Fibroblast of the aortic adventitia (primary cell): ENCODE measurements at regions not wholly inside any gene's neighbourhood (a gene's known extent, or its start where the extent isn't known, plus 50 kb on each side); places are given as distances from the start of the nearest gene placed in this dataset.

ENCODE experiments used
- DNase-seq: peaks from one replicate; pipeline ENCODE4 v3.0.0-alpha.2; 2010; ENCODE audit warnings: low read depth
- H3K4me3 ChIP-seq: 2 replicates; pipeline ENCODE4 v1.5.1; 2011; ENCODE audit warnings: low read depth, mild to moderate bottlenecking, control low read depth, low read length, moderate library complexity
- TF ChIP-seq, protein P1 (sequence below): IDR thresholded peaks from 2 replicates; pipeline ENCODE4 v1.5.1; 2011; ENCODE audit warnings: mild to moderate bottlenecking, low read length, control low read depth, inconsistent platforms; ENCODE audit not compliant: insufficient read depth

DNA sequence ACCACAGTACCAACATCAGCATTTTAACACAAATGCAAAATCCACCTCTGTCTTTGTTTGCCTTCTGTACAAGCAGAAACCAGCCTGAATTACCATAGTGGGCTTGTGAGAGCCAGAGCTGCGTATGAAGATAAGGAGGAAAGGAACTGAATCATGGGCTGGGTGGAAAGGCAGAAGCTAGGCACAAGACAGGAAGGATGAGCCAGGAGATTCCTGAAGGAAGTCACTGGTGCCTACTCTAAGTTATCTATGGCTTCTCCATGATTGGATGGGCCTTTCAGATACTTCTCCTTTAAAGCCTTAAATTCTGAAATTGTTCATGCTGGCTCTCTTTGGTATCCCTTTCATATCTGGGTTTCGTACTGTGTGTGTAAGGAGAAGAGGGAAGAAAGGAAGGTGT, 140.6 kb downstream of the LCA5 start:
- no peak for DNase-seq
- TF ChIP-seq, protein P1, sequence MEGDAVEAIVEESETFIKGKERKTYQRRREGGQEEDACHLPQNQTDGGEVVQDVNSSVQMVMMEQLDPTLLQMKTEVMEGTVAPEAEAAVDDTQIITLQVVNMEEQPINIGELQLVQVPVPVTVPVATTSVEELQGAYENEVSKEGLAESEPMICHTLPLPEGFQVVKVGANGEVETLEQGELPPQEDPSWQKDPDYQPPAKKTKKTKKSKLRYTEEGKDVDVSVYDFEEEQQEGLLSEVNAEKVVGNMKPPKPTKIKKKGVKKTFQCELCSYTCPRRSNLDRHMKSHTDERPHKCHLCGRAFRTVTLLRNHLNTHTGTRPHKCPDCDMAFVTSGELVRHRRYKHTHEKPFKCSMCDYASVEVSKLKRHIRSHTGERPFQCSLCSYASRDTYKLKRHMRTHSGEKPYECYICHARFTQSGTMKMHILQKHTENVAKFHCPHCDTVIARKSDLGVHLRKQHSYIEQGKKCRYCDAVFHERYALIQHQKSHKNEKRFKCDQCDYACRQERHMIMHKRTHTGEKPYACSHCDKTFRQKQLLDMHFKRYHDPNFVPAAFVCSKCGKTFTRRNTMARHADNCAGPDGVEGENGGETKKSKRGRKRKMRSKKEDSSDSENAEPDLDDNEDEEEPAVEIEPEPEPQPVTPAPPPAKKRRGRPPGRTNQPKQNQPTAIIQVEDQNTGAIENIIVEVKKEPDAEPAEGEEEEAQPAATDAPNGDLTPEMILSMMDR = no peak
- no peak overlapping the region for H3K4me3 ChIP-seq

DNA sequence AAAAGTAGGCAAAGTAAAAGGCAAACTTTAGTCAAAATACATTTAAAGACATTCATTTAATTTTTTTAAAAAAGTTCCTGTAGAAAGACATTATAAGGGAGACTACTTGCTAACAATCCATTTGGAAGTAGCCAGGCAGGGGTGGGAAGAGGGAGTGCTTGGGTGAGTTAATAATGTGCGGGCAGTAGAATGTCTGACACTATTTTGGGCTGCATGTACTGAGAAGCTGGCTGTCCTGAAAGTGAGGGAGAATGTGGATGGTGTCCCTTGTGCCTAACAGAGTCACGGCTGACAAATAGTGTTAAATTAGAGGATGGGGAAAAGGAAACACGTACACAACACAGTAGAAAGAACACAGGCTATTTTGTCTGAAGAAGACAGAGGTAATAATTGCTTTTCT, 142.5 kb downstream of the LCA5 start:
- no peak for DNase-seq
- H3K4me3 ChIP-seq = no peak overlapping the region
- TF ChIP-seq, protein P1 = no peak

DNA sequence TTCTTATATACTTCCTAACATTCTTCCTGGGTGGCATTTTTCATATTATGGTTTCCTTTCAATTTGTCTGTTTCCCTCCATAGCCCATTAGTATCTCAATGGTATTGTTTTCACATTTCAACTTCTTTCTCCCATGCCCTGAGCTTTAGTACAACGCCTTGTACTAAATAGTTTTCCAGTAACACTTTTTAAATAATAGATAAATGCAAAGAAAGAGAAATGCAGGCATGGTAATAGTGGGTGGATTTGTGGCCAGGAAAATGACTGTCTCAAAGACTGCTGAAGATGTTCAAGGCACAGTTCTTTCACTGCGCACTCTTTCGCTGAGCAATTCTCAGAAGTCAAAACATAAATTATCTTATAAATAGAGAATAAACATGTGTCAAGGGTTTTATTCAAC, 145.1 kb downstream of the LCA5 start:
- TF ChIP-seq, protein P1 = no peak
- no peak overlapping the region for H3K4me3 ChIP-seq
- DNase-seq = no peak

DNA sequence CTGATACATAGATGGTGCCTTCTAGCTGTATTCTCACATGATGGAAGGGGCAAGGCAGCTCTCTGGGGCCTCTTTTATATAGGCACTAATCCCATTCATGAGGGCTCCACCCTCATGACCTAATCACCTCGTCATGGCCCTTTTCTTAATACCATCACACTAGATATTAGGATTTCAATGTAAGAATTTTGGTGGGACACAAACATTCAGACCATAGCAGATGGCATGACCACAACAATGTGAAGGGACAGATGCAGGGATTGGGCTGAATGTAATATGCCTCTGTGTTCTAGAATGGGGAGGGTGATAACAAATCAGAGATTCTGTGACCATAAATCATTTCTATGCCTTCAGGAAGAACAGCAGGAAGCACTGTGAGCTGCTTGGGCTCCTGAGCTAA, 145.8 kb downstream of the LCA5 start:
- TF ChIP-seq, protein P1 = no peak
- no peak for DNase-seq
- H3K4me3 ChIP-seq = no peak overlapping the region

DNA sequence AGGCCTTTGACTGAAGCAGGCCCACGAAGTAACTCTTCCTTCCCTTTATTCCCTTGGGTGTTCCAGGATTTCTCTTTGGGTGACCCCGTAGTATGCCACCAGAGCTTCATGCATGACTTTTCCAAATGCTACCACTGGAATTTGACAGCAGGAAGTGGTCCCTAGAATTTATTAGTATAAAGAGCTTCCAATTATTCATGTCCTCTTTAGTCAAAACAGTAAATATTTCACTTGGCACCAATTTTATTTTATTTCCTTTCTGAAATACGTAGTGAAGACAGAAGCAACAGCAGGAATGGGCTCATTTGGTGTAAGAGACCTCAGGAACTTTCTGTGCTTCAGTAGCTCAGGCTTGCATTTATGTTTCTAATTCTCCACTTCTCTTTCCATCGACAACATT, 151.3 kb downstream of the LCA5 start:
- DNase-seq = no peak
- no peak overlapping the region for H3K4me3 ChIP-seq
- TF ChIP-seq, protein P1 = no peak

DNA sequence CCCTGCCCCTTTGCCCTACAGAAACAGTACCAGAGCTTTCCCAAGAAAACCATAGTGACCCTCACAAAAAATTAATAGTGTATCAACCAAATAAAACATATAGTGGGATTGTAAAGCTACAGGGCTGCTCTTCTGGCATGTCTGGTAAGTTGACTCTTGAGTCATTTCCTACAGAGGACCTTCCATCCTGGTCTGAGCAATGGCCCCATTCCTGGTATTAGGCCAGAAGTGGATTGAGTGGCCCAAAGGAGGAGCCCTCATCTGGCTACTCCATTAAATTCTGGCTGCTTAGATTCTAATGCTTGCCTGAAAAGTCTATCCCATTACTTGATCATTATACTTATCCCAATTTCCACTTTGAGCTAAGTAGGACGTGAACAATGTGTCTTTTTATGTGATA, 150.9 kb upstream of the HMGN3 start:
- H3K4me3 ChIP-seq = no peak overlapping the region
- DNase-seq = peak; percentile 2
- TF ChIP-seq, protein P1 = no peak

DNA sequence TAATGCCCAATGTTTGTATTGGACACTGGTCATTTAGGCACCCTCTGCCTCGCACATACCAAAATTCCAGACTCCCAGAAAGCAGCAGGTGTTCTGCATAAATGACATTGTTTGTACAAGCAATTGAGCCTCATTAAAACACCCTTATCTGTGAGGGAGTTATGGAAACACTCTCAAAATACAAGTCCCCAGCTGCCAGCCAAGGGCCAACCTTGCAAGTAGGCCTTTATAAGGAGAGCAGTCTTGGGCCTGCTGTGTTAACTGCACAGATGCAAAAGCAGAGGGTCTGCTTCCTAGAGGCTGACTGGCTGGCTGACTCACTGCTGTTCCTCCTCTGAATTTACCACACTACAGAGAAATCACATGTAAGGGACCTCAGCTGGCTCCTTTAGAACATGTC, 150.4 kb upstream of the HMGN3 start:
- DNase-seq = no peak
- TF ChIP-seq, protein P1 = no peak

More for the DNA sequence above, 150.4 kb upstream of the HMGN3 start:
- no peak overlapping the region for H3K4me3 ChIP-seq
